Mammary epithelial cell (primary cell): ENCODE measurements at regions not wholly inside any gene's neighbourhood (a gene's known extent, or its start where the extent isn't known, plus 50 kb on each side); places are given as distances from the start of the nearest gene placed in this dataset.

ENCODE experiments used
- EZH2 ChIP-seq: IDR thresholded peaks from 2 replicates; pipeline ENCODE4 v1.6.1; 2012; ENCODE audit warnings: low read length, inconsistent platforms, borderline replicate concordance
- TF ChIP-seq, protein P1 (sequence below), 2 donors: IDR thresholded peaks in 1 of 2; conservative IDR thresholded peaks in 1 of 2; 2 replicates each; pipeline ENCODE4 v1.5.1; 2011 to 2012; ENCODE audit warnings: inconsistent platforms in 2 of 2, low read length in 2 of 2, mild to moderate bottlenecking in 2 of 2, control low read depth in 1 of 2, low read depth in 1 of 2; ENCODE audit not compliant: insufficient read depth in 1 of 2; ENCODE audit errors: extremely low read depth in 1 of 2

DNA sequence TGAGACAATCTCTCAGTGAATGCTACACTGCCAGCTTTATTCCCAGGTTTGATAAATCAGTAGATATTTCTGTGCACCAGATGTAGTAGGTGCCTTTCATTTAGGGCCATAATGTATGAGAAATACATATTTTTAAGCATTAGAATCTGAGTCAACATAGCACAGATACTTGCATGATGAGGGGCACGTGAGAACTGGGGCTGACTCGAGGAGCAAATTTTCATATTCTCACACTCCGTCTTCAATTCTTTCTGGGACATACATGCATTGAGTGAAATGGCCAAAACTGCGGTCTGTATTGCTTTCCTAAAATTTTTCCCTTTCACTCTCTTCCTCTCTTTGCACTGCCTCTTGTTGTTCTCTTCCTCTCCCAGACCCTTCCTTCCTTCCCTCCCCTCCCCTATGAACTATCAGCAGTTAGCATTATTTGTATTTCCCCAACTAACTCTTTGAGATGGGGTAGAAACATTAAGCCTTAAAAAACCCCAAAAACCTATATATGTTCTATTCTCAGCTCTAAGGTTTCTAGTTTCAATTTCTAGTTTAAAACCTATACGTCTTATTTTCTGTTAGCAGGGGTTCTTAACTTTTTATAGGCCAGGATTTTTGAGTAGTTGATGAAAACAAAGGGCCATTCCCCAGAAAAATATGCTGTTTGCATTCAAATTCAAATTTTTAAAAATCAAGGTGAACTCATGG is 289.1 kb downstream of the PTBP2 start:
- TF ChIP-seq, protein P1, sequence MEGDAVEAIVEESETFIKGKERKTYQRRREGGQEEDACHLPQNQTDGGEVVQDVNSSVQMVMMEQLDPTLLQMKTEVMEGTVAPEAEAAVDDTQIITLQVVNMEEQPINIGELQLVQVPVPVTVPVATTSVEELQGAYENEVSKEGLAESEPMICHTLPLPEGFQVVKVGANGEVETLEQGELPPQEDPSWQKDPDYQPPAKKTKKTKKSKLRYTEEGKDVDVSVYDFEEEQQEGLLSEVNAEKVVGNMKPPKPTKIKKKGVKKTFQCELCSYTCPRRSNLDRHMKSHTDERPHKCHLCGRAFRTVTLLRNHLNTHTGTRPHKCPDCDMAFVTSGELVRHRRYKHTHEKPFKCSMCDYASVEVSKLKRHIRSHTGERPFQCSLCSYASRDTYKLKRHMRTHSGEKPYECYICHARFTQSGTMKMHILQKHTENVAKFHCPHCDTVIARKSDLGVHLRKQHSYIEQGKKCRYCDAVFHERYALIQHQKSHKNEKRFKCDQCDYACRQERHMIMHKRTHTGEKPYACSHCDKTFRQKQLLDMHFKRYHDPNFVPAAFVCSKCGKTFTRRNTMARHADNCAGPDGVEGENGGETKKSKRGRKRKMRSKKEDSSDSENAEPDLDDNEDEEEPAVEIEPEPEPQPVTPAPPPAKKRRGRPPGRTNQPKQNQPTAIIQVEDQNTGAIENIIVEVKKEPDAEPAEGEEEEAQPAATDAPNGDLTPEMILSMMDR (conservative IDR thresholded peaks at IDR 0.05 in 1 of 2, IDR thresholded peaks at IDR 0.05 in 1 of 2; ENCODE audit: extremely low read depth in 1 of 2, insufficient read depth in 1 of 2, low read depth in 1 of 2, low read length in 2 of 2) = no peak
- TF ChIP-seq EZH2 = no peak
